ENCODE measurements at regions not wholly inside any gene's neighbourhood (a gene's known extent, or its start where the extent isn't known, plus 50 kb on each side); places are given as distances from the start of the nearest gene placed in this dataset.

DNA sequence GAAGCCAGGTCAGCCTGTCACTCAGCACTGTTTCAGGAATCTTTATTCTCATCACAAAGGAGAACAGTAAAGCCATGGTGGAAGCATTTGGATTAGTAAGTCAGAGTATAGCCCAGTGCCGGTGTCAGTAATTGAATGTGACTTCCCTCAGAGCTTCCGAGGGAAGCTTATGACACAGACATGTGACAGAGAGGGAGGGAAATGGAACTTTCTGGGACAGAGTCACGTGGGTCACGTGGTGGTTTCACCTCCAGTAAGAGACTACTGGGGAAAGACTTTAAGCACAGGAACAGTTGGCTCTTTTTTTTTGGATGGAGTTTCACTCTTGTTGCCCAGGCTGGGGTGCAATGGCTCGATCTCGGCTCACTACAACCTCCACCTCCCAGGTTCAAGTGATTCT is 53.3 kb upstream of the CCDC160 start:
- TF ChIP-seq, protein P1, sequence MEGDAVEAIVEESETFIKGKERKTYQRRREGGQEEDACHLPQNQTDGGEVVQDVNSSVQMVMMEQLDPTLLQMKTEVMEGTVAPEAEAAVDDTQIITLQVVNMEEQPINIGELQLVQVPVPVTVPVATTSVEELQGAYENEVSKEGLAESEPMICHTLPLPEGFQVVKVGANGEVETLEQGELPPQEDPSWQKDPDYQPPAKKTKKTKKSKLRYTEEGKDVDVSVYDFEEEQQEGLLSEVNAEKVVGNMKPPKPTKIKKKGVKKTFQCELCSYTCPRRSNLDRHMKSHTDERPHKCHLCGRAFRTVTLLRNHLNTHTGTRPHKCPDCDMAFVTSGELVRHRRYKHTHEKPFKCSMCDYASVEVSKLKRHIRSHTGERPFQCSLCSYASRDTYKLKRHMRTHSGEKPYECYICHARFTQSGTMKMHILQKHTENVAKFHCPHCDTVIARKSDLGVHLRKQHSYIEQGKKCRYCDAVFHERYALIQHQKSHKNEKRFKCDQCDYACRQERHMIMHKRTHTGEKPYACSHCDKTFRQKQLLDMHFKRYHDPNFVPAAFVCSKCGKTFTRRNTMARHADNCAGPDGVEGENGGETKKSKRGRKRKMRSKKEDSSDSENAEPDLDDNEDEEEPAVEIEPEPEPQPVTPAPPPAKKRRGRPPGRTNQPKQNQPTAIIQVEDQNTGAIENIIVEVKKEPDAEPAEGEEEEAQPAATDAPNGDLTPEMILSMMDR (IDR thresholded peaks at IDR 0.05; ENCODE audit: low read length), result no peak
- TF ChIP-seq EZH2 (optimal IDR thresholded peaks at IDR 0.05; ENCODE audit: low read depth, low read length) (no peak), EZH2phosphoT487 (IDR thresholded peaks at IDR 0.05; ENCODE audit: low read length) (no peak)

Data from MM.1S (cell line).